T-helper 17 cell (primary cell): ENCODE measurements at regions not wholly inside any gene's neighbourhood (a gene's known extent, or its start where the extent isn't known, plus 50 kb on each side); places are given as distances from the start of the nearest gene placed in this dataset.
"Not testable (repeated sequence)": the region's sequence is repeated elsewhere in the genome, so short reads cannot be mapped to it uniquely, and the experiment has no call there.

Experiments used
- ATAC-seq: fragments of 150-1000 bp; cut with Tn5 transposase; 2 replicates; pipeline ENCODE4 v1.10.0; 2021; ENCODE audit warnings: mild to moderate bottlenecking, moderate library complexity
- DNase-seq, 3 donors: peaks; one replicate each; pipeline versions ENCODE4 v3.0.0 to v3.0.0-alpha.2; 2020 to 2021
- H3K9me3 ChIP-seq: one replicate; pipeline ENCODE4 v1.7.0; 2013; ENCODE audit warnings: low read length, mild to moderate bottlenecking; ENCODE audit not compliant: control insufficient read depth, poor library complexity, severe bottlenecking
- H3K27ac Mint-ChIP-seq: one replicate; pipeline ENCODE4 v1.8.0; 2022; ENCODE audit warnings: mild to moderate bottlenecking, moderate library complexity, mixed read lengths
- H3K27me3 Mint-ChIP-seq: one replicate; pipeline ENCODE4 v1.8.0; 2022; ENCODE audit warnings: mixed read lengths
- H3K36me3 Mint-ChIP-seq: one replicate; pipeline ENCODE4 v1.8.0; 2022; ENCODE audit warnings: low read depth, mixed read lengths
- H3K4me1 Mint-ChIP-seq: one replicate; pipeline ENCODE4 v1.8.0; 2022; ENCODE audit warnings: mild to moderate bottlenecking, mixed read lengths
- H3K4me3 Mint-ChIP-seq: one replicate; pipeline ENCODE4 v1.8.0; 2022; ENCODE audit warnings: mild to moderate bottlenecking, moderate library complexity, mixed read lengths

DNA sequence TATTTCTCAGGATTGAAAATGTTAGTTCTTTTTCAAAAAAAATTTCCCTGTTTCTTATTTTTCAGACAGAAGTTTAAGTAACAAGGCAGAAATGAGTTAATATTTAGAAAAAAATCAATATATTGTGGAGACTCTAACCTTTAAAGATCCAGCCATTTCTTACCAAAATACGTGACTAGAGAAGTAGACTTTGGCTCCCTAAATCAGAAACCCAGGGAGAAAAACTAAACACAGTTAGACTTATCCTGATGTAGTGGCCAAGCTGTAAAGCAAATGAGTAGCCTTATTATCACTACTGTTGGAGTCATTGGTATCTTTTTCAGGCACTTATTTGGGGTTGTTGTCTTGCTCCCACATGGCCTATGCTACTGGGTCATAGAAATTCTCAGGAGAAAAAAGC, 1556.4 kb upstream of the ADGRL3 start:
- Mint-ChIP-seq H3K27ac (no peak overlapping the region), H3K4me1 (no peaks in the 10 kb centered on the region), H3K27me3 (no peaks in the 10 kb centered on the region), H3K36me3 (no peaks in the 10 kb centered on the region), H3K4me3 (no peak overlapping the region)
- DNase-seq, result no peak
- H3K9me3 ChIP-seq, result no peaks in the 10 kb centered on the region
- no peak for ATAC-seq

DNA sequence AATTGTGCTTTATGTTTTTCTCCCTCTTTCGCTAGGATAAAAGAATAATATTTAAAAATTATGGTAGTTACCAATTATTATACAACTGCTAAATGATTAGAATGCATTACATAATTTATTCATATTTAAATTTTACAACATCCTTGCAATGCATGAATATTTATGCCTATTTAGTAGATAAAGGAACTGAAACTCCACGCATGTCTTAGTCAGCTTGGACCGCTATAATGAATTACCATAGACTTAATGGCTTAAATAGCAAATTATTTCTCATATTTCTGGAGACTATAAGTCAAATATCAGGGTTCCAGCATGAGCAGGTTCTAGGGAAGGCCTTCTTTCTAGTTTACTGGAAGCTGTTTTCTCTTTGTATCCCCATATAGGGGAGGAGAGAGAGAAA, 1555.4 kb upstream of the ADGRL3 start:
- H3K9me3 ChIP-seq, result no peaks in the 10 kb centered on the region

GRCh38 chr4:59646082-59646481, 1554.0 kb upstream of the ADGRL3 start:
- DNase-seq (no peak), ATAC-seq (no peak)
- Mint-ChIP-seq H3K36me3 (no peaks in the 10 kb centered on the region), H3K4me3 (no peak overlapping the region), H3K27me3 (no peaks in the 10 kb centered on the region), H3K27ac (no peak overlapping the region), H3K4me1 (no peaks in the 10 kb centered on the region)
- no peaks in the 10 kb centered on the region for H3K9me3 ChIP-seq

More for the DNA sequence above, 1555.4 kb upstream of the ADGRL3 start:
- DNase-seq (no peak), ATAC-seq (no peak)
- Mint-ChIP-seq H3K4me3 (no peak overlapping the region), H3K27me3 (no peaks in the 10 kb centered on the region), H3K36me3 (no peaks in the 10 kb centered on the region), H3K4me1 (no peaks in the 10 kb centered on the region), H3K27ac (no peak overlapping the region)

DNA sequence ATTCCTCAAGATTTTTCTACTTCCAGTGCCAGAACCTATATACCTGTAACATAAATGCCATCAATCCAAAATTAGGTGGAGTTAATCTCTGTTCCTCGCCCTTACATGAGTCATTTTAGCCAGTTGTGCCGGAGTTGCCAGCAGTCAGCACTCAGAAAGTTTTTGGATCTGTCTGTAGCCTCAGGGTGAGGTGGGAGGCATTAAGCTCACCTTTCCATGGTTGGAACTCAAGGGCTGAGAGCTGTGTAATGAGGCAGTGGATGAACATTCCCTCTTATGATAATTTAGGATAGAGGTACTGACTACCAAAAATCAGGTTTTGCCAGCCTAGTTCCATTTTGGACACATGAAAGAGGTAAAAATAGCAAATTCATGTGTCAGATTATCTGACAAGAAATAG, 1553.1 kb upstream of the ADGRL3 start:
- no peaks in the 10 kb centered on the region for H3K27me3 Mint-ChIP-seq
- no peaks in the 10 kb centered on the region for H3K4me1 Mint-ChIP-seq
- no peak overlapping the region for H3K27ac Mint-ChIP-seq

DNA sequence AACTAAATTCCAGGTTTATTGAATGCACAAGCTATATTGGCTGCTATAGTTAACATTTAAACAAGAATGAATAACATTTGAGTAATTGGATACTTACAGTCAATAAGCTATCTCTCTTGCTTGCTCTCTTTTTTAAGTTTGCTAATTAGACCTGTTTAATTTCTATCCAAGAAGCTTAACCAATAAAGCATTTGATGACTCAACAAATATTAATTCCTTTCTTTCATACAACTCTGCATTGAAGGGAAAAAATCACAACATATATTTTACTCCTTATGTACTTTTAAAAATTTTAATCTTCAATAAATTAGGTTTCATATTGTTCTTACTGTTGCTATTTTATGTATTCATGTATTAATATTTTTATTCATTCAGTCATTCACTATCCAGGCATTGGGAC, 1552.6 kb upstream of the ADGRL3 start:
- H3K27ac Mint-ChIP-seq, result no peak overlapping the region
- DNase-seq (no peak), ATAC-seq (no peak)
- H3K4me1 Mint-ChIP-seq, result no peaks in the 10 kb centered on the region
- no peaks in the 10 kb centered on the region for H3K9me3 ChIP-seq
- no peaks in the 10 kb centered on the region for H3K27me3 Mint-ChIP-seq
- no peak overlapping the region for H3K4me3 Mint-ChIP-seq
- no peaks in the 10 kb centered on the region for H3K36me3 Mint-ChIP-seq

More for the DNA sequence above, 1553.1 kb upstream of the ADGRL3 start:
- DNase-seq, result no peak
- H3K9me3 ChIP-seq, result no peaks in the 10 kb centered on the region
- Mint-ChIP-seq H3K36me3 (no peaks in the 10 kb centered on the region), H3K4me3 (no peak overlapping the region)
- no peak for ATAC-seq

DNA sequence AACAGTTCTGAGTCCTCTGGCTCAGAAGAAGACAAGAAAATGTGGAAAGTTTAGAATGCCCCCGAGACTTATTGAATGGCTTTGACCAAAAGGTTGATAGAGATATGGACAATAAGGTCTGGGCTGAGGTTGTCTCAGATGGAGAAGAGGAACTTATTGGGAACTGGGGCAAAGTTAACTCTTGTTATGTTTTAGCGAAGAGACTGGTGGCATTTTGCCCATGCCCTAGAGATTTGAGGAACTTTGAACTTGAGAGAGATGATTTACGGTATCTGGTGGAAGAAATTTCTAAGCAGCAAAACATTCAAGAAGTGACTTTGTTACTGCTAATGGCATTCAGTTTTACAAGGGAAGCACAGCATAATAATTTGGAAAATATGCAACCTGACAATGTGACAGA, 1549.3 kb upstream of the ADGRL3 start:
- H3K36me3 Mint-ChIP-seq, result no peaks in the 10 kb centered on the region
- no peak for DNase-seq
- no peak overlapping the region for H3K27ac Mint-ChIP-seq
- H3K9me3 ChIP-seq, result no peaks in the 10 kb centered on the region
- ATAC-seq, result no peak
- no peaks in the 10 kb centered on the region for H3K27me3 Mint-ChIP-seq
- H3K4me3 Mint-ChIP-seq, result no peak overlapping the region
- no peaks in the 10 kb centered on the region for H3K4me1 Mint-ChIP-seq

- DNase-seq (no peak), ATAC-seq (no peak)
- H3K27me3 Mint-ChIP-seq, result no peaks in the 10 kb centered on the region
- H3K4me1 Mint-ChIP-seq, result no peaks in the 10 kb centered on the region
- no peaks in the 10 kb centered on the region for H3K36me3 Mint-ChIP-seq
- no peaks in the 10 kb centered on the region for H3K9me3 ChIP-seq
- H3K4me3 Mint-ChIP-seq, result no peak overlapping the region
- H3K27ac Mint-ChIP-seq, result no peak overlapping the region
Observed at GRCh38 chr4:59655996-59656395, 1544.1 kb upstream of the ADGRL3 start.

- no peaks in the 10 kb centered on the region for H3K27me3 Mint-ChIP-seq
- H3K27ac Mint-ChIP-seq, result no peak overlapping the region
- ATAC-seq, result no peak
- no peaks in the 10 kb centered on the region for H3K36me3 Mint-ChIP-seq
- H3K4me1 Mint-ChIP-seq, result no peaks in the 10 kb centered on the region
- no peaks in the 10 kb centered on the region for H3K9me3 ChIP-seq
- DNase-seq, result no peak
- no peak overlapping the region for H3K4me3 Mint-ChIP-seq
Observed at GRCh38 chr4:59664771-59665170, 1535.4 kb upstream of the ADGRL3 start.

DNA sequence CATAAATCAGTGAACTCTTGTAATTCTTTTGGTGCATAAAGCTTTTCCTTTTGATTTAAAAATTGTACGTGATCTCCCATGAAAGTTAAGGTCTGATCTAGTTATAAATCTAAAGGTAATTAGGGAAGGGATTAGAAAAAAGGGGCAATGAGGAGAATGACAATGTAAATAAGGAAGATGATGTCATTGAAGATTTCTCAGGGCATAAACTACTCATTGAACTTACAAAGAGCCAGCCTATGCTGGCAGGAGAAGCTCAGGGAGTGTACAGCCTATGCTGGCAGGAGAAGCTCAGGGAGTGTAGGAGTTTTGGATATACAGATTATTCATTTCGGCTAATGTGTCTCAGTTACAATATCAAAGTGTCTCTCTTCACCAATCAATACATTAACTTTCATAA, 1533.5 kb upstream of the ADGRL3 start:
- no peak overlapping the region for H3K27ac Mint-ChIP-seq
- no peaks in the 10 kb centered on the region for H3K9me3 ChIP-seq
- H3K27me3 Mint-ChIP-seq, result no peaks in the 10 kb centered on the region
- H3K4me1 Mint-ChIP-seq, result no peaks in the 10 kb centered on the region
- no peaks in the 10 kb centered on the region for H3K36me3 Mint-ChIP-seq
- ATAC-seq, result no peak
- no peak for DNase-seq
- no peak overlapping the region for H3K4me3 Mint-ChIP-seq

DNA sequence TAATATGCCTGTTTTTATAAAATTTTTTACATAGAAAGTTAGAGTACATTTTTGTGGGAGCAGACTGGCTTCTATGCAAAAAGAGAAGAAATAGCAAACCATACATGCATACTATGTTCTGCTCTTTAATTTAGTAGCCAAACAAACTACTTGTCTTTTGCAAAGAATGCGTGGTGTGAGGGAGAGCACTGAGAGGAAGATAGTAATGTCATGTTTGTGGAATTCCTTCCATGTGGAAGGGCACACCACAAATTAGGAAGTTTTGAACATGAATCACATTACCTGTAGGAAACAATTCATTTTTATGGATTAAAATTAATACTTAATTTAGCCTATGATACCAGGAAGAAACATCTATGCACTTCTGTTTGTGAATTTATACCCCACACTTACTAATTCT, 1529.1 kb upstream of the ADGRL3 start:
- Mint-ChIP-seq H3K27me3 (no peaks in the 10 kb centered on the region), H3K27ac (no peak overlapping the region), H3K4me3 (no peak overlapping the region), H3K36me3 (no peaks in the 10 kb centered on the region), H3K4me1 (no peaks in the 10 kb centered on the region)
- ATAC-seq (no peak), DNase-seq (no peak)
- H3K9me3 ChIP-seq, result no peaks in the 10 kb centered on the region

GRCh38 chr4:59676389-59676788, 1523.7 kb upstream of the ADGRL3 start:
- no peaks in the 10 kb centered on the region for H3K36me3 Mint-ChIP-seq

DNA sequence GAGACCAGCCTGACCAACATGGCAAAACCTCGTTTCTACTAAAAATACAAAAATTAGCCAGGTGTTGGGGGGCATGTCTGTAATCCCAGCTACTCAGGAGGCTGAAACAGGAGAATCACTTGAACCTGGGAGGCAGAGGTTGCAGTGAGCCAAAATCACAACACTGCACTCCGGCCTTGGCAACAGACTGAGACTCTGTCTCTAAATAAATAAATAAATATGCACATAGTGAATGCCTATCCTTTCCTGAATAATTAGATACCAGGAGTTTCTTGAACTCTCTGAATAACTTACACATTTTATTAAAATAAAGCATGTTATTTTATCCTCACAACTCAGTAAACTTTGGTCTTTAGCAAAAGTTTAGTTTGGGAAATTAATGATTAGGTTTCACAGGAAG, 1523.1 kb upstream of the ADGRL3 start:
- not testable (repeated sequence) for H3K27ac Mint-ChIP-seq, DNase-seq, H3K36me3 Mint-ChIP-seq, H3K27me3 Mint-ChIP-seq, H3K9me3 ChIP-seq, H3K4me1 Mint-ChIP-seq, H3K4me3 Mint-ChIP-seq, ATAC-seq

More at GRCh38 chr4:59676389-59676788, 1523.7 kb upstream of the ADGRL3 start:
- no peak for DNase-seq
- Mint-ChIP-seq H3K4me1 (no peaks in the 10 kb centered on the region), H3K27me3 (no peaks in the 10 kb centered on the region), H3K27ac (no peak overlapping the region), H3K4me3 (no peak overlapping the region)
- H3K9me3 ChIP-seq, result peaks cover 6% of the 10 kb centered on the region
- no peak for ATAC-seq

DNA sequence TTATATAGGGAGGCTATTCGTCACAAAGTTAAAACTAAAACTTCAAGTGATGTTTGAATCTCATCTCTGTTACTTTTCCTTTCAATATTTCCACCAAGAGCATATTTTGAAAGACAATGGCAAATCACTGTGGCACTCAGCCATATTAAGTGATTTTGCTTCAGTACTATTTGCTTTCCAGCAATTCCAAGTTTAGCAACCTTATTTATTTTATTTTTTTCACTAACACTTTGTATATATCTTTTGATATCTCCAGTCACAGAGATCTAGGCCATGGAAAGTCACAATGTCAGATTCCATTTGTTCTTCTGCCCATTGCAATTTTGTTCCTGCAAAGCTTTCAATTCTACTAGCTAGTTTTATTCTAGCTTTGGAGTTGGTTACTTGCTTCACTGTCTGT, 1514.5 kb upstream of the ADGRL3 start:
- DNase-seq (no peak), ATAC-seq (no peak)
- H3K27me3 Mint-ChIP-seq, result no peaks in the 10 kb centered on the region
- H3K9me3 ChIP-seq, result peaks cover 1% of the 10 kb centered on the region
- H3K4me1 Mint-ChIP-seq, result no peaks in the 10 kb centered on the region
- no peaks in the 10 kb centered on the region for H3K36me3 Mint-ChIP-seq
- H3K4me3 Mint-ChIP-seq, result no peak overlapping the region
- no peak overlapping the region for H3K27ac Mint-ChIP-seq

DNA sequence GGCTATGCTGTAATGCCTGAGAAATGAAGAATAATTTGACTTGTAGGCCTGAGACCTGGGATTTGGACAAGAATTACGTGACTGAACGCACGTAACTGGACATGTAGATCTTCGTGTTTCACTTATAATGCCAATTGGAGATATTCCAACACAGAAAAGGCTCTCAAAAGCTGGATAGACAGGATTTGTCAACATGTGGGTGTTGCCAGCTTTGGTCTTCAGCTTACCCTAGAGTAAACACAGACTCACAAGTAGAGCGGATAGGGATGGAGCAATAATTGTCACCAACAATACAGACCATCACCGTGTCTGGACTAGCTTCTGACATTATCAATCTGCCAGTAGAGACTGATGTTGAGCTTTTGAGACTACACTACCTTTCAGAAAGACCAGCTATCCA, 1511.0 kb upstream of the ADGRL3 start:
- DNase-seq (no peak), ATAC-seq (no peak)
- H3K27me3 Mint-ChIP-seq, result no peaks in the 10 kb centered on the region
- H3K4me1 Mint-ChIP-seq, result no peaks in the 10 kb centered on the region
- H3K4me3 Mint-ChIP-seq, result no peak overlapping the region
- H3K9me3 ChIP-seq, result no peaks in the 10 kb centered on the region
- no peaks in the 10 kb centered on the region for H3K36me3 Mint-ChIP-seq
- H3K27ac Mint-ChIP-seq, result no peak overlapping the region
